GM18520 (cell line): ENCODE measurements at regions not wholly inside any gene's neighbourhood (a gene's known extent, or its start where the extent isn't known, plus 50 kb on each side); places are given as distances from the start of the nearest gene placed in this dataset.

Source experiments
- ATAC-seq: cut with Tn5 transposase; IDR thresholded peaks from one replicate; pipeline ENCODE4 v1.9.1; 2021; ENCODE audit not compliant: unreplicated experiment

DNA sequence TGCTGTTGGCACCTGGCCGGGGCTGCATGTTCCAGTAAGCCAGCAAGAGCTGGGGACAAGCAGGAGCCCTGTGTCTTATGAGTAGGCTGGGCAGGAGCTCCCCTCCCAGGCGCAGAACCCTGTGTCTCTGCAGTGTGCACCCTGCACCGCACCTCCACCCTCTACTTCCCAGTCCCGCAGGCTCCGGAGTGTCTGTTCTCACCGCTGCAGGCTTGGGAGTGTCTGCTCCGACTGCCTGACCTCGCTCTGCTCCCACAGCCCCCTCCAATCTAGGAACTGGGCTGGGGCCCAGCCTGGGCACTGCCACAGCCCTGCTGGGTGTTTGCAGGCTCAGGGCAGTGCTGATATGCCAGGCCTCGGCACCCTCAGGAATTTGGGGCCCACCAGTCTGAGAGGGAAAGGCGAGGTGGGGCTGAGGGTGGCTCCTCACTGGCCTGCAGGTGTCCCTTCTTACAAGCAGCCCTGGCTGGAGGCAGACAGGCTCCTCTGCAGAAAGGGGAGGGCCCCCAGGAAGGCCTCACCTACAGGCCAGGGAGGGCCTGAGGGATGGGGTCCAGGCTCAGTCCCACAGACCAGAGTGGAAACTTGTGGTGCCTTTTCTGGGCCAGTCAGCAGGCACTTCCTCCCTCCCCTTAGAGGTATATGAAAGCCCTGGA, 871.6 kb upstream of the GJE1 start:
- no peak for ATAC-seq

- ATAC-seq: no peak
These were observed 872.1 kb upstream of the GJE1 start for GRCh38 chr6:141260627-141261015.

DNA sequence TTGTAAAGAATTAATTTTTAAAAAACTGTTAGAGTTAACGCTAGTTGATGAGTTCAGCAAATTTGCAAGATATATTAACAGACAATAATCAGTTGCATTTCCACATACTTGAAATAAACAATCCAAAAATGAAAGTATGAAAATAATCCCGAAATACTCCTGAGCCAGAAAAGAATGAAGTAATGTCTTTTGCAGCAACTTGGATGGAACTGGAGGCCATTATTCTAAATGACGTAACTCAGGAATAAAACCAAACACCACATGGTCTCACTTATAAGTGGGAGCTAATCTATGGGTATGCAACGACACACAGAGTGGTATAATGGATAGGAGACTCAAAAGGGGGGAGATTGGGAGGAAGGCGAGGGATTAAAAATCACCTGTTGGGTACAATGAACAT, 872.9 kb upstream of the GJE1 start:
- no peak for ATAC-seq

GRCh38 chr6:141259091-141259490, 873.6 kb upstream of the GJE1 start:
- ATAC-seq: no peak

- ATAC-seq: no peak
These were observed 874.2 kb upstream of the GJE1 start for GRCh38 chr6:141258516-141258915.

DNA sequence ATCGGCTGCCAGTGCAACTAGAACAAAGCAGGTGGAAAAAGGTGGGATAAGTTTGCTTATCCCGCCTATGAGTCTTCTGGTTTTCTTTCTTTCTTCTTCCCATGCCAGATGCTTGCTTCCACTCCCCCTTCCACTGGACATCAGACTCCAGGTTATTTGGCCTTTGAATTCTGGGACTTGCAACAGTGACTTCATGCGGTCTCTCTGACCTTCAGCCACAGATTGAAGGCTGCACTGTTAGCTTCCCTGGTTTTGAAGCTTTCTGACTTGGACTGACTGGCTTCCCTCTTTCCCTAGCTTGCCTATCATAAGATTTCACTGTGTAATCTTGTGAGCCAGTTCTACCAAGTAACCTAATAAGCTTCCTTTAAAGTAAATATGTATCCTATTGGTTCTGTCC, 878.4 kb upstream of the GJE1 start:
- ATAC-seq: no peak

DNA sequence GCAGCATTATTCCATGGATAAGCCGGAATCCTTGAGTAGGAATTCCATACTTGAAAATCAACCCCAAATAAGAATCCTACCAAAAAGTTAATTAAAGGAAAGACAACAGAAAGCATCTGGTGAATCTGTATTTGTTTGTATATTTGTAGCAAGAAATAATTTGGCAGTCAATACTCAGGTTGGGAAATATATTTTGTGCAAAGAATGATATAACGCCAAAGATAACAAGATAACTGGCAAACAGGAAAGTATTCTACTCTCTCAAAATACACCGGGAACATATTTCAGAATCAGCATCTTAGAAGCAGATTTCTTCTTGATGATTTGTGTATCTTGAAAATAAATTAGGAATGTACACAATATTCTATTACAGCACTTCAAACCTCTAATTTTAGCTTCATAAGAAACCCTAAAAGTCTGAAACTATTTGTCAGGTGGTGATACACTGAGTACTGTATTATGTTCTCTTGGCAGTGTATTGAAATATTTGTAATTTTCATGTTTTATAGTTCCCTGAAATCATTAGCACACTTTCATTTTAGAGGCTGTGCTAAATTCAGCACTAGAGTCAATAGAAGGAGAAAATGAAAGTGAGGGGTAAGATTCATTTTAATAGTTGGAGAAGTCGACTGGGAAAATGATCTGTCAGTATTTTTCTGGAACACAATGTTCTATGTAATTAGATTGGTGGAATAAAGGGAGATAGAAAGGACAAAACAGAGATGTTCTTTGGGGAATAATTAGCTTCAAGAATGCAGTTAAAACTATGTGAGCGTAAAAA, 879.7 kb upstream of the GJE1 start:
- ATAC-seq: no peak

- ATAC-seq: no peak
These were observed 881.4 kb upstream of the GJE1 start for GRCh38 chr6:141251286-141251685.

DNA sequence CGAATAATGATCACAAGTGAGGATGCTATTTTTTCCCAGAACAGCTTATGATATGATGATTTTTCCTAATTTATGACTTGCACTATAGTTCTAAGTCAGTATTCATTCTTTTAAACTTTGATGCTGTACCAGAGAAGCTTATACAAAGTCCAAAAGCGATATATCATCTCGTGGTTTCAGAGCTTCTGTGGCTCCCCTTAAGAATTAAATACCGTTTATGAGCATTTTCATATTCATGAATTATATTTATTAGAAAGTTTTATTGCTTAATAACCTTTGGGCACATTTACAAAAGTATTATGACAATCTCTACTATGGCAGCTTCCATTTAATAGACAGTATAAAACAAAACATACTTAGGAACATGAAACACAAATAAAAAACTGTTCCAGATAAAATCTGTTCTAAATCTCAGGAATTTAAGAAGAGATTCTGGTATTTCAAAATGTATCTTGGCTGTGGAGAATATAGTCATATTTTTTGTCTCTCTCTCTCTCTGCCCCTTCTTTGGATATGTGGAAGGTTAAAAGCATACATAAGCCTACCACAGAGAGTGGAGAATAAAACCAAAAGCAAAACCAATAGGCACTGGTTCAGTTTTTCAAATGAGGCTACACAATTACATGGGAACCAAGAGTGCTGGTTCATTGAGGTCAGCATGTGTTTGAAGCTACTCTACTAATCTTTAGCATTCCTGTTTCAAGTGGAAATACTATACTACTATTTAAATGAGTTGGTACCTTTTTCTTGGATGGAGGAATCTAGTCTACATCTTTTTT, 884.5 kb upstream of the GJE1 start:
- peak; percentile 53 for ATAC-seq

DNA sequence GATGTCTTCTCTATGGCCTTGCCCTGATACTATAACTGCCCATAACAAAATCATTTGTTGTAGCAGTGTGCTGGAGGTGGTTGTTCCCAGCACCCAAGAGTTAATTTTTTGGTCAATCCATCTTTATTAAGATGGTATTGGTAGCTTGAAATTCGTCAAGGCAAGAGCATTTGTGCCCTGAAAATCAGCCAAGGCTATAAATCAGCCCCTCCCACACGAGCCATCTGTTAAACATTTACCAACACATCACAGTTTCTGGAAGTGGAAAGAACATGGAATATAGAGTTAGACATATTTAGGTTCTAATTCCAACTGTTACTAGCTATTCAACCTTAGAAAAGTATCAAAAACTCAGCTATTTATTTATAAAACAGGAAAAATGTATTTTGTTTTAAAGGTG, 888.4 kb upstream of the GJE1 start:
- no peak for ATAC-seq

DNA sequence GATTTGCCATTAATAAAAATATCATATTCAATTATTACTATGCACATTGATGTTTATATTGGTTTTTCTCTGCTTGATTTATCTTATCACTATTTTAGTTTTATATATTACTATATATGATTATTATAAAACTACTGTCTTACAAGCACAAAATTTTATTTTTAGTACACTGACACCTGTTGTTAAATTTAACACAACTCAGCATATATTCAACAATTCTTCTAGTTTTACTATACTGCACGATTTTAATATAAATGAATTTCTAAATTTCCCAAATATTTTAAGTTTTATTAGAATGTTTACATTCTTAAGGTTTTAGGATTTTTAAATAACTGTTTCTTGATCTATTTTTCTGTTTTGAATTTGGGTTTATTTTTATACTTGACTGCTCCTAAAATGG, 889.8 kb upstream of the GJE1 start:
- no peak for ATAC-seq

DNA sequence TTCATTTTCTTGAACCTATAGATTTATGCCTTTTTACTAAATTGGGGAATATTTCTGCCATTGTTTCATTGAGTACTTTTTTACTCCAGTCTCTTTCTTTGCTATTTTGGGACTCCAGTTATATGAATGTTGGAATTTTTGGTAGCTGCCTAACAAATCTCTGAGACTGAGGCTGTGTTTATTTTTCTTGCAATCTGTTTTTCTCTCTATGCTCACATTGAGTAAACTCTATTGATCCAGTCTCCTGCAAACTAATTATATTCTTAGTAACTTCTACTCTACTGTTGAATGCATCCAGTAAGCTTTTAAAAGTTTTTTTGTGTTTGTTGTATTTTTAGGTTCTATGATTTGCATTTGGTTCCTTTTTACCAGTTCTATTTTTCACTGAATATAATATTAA, 903.4 kb upstream of the GJE1 start:
- no peak for ATAC-seq

DNA sequence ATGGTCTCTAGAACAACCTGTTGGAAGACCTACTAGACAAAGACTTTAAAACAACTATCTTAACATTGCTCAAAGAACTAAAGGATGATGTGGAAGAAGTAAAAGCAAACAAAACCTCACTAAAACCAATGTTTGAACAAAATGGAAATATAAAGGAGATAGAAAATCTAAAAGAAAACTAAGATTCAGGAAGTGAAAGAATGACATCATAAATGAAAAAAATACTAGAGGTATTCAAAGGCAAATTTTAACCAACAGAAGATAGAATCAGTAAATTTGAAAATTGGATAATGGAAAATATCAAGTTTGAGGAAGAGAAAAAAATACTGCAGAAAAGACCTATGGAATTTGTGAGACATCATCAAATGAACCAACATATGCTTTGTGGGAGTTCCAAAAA, 914.1 kb upstream of the GJE1 start:
- ATAC-seq: no peak

DNA sequence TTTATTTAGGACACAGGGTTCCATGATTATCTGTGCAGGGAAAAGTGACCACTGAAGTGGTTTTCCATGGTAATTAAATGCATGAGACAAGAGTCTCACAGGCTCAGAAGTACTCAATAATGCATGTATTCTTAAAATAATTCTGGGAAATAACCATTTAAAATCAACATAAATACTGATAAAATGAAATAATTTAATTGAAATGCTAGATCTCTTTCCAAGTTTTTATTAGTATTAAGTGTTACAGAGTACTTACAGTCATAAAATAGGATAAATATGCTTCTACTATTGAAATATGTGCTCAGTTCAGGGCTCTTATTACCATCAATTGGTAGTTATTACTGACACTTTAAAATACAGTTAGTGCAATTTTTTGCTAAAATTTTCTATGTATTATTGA, 916.0 kb upstream of the GJE1 start:
- ATAC-seq: no peak

- ATAC-seq: no peak
These were observed 920.4 kb upstream of the GJE1 start for GRCh38 chr6:141212296-141212695.

DNA sequence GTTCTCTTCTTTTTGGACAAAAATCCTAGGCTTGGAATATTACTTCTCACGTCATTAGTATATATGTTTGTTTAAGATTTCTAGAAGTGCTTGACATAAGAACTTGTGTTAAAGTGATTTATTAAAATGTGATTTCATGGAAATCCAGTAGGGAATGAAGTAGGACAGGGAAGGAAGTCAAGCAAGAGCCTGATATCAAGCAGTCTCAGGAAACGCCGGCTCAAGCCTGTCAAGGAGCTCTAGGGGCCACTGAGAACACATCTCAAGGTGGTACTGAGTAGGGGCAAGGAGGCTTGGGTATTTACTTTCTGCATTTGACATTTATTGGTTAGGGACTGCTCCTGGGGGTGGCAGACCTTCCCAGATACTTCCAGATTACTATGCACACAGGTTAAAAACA, 920.9 kb upstream of the GJE1 start:
- ATAC-seq: no peak

GRCh38 chr6:141210901-141211300, 921.8 kb upstream of the GJE1 start:
- no peak for ATAC-seq

GRCh38 chr6:141209890-141210289, 922.8 kb upstream of the GJE1 start:
- no peak for ATAC-seq

DNA sequence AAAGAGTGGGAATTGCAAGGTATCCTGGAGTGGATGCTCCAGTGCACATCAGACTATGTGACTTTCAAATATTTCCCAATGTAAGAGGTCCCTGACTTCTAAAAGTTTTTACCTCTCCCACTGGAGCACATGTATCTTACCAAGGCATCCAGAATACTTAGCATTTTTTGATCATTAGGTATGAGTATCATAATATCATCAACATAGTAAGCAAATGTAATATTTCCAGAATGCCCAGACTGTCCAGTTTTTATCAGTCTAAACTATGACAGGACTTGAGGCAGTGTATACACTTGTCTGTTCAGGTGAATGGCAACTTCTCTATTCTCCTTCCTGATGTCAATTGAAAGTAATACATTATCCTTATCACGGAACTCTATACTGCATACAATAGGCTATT, 924.6 kb upstream of the GJE1 start:
- no peak for ATAC-seq

DNA sequence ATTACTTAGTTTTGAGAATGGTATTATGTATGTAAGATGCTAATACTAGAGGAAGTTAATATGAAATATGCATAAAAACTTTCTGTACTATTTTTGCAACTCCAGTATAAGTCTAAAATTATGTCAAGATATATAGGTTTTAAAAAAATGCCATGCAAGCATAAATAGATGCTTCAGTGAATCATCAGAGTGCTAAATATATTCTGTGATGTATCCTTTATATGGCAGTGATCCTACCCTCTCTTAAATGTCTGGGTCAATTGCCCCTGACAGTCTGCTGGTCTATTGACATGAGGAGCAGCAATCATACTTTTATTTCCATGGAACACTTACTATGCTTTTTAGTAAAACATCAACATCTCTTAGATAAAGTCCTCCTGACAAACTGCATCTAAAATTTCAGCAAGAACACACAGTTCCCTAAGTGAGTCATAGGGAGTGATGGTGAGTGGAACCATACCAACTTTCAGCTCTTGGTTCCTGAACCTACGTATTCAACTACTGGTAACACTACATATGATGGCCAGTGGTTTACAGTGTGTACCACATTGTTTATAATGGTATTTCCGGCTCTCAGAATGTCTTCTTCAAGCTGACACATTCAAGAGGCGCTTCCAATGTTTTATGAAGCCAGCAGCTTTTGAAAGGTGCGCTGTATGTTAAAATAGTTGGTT, 928.7 kb upstream of the GJE1 start:
- peak; percentile 44 for ATAC-seq

- ATAC-seq: no peak
These were observed 930.1 kb upstream of the GJE1 start for GRCh38 chr6:141202626-141203025.

DNA sequence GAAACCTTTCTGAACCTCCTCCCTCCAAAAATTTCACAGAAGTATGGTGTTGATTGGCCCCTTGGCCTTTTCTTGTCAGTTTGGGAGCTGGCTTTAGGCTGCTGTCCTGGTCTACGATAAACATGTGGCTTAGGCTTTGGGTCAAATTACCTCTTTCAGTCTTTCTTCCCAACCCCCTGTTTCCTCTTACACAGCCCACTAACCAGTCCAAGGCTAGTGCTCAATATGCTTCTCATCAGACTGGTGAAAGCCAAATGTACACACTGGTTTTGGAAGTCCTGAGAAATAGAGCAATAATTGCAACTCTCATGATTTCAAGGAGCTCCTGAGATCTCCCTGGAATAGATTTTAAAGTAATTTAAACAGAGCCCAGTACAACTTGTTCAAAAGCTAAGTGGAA, 933.7 kb upstream of the GJE1 start:
- no peak for ATAC-seq
